HG03460 (cell line): ENCODE measurements at regions not wholly inside any gene's neighbourhood (a gene's known extent, or its start where the extent isn't known, plus 50 kb on each side); places are given as distances from the start of the nearest gene placed in this dataset.

Source experiments
- ATAC-seq: cut with Tn5 transposase; IDR thresholded peaks from one replicate; pipeline ENCODE4 v1.9.1; 2021; ENCODE audit not compliant: unreplicated experiment

- ATAC-seq, result no peak
Observed at GRCh38 chr4:14583752-14584151, 418.5 kb upstream of the CPEB2 start.

GRCh38 chr4:14592950-14593349 is 409.3 kb upstream of the CPEB2 start:
- no peak for ATAC-seq

GRCh38 chr4:14596028-14596427 is 406.3 kb upstream of the CPEB2 start:
- no peak for ATAC-seq

GRCh38 chr4:14596437-14596836 is 405.8 kb upstream of the CPEB2 start:
- ATAC-seq, result no peak

GRCh38 chr4:14596904-14597303 is 405.4 kb upstream of the CPEB2 start:
- no peak for ATAC-seq

- no peak for ATAC-seq
Observed at GRCh38 chr4:14602206-14602605, 400.1 kb upstream of the CPEB2 start.

GRCh38 chr4:14607001-14607400 is 395.3 kb upstream of the CPEB2 start:
- no peak for ATAC-seq

- no peak for ATAC-seq
Observed at GRCh38 chr4:14607578-14607977, 394.7 kb upstream of the CPEB2 start.

- no peak for ATAC-seq
Observed at GRCh38 chr4:14608630-14609029, 393.7 kb upstream of the CPEB2 start.

GRCh38 chr4:14614840-14615239 is 387.4 kb upstream of the CPEB2 start:
- ATAC-seq, result no peak

GRCh38 chr4:14615671-14616070 is 386.6 kb upstream of the CPEB2 start:
- no peak for ATAC-seq

GRCh38 chr4:14620567-14621141 is 381.6 kb upstream of the CPEB2 start:
- no peak for ATAC-seq

- no peak for ATAC-seq
Observed at GRCh38 chr4:14621731-14622463, 380.4 kb upstream of the CPEB2 start.

GRCh38 chr4:14627038-14627437 is 375.2 kb upstream of the CPEB2 start:
- ATAC-seq, result no peak

- no peak for ATAC-seq
Observed at GRCh38 chr4:14631806-14632440, 370.4 kb upstream of the CPEB2 start.

GRCh38 chr4:14636563-14636962 is 365.7 kb upstream of the CPEB2 start:
- no peak for ATAC-seq

- no peak for ATAC-seq
Observed at GRCh38 chr4:14640476-14640875, 361.8 kb upstream of the CPEB2 start.

- no peak for ATAC-seq
Observed at GRCh38 chr4:14641871-14642270, 360.4 kb upstream of the CPEB2 start.

GRCh38 chr4:14644580-14645282 is 357.6 kb upstream of the CPEB2 start:
- no peak for ATAC-seq

GRCh38 chr4:14646831-14647230 is 355.4 kb upstream of the CPEB2 start:
- no peak for ATAC-seq

- ATAC-seq, result no peak
Observed at GRCh38 chr4:14650127-14650526, 352.2 kb upstream of the CPEB2 start.

- no peak for ATAC-seq
Observed at GRCh38 chr4:14652522-14652921, 349.8 kb upstream of the CPEB2 start.
